Omental fat pad (tissue), 3 donors: ENCODE measurements at regions not wholly inside any gene's neighbourhood (a gene's known extent, or its start where the extent isn't known, plus 50 kb on each side); places are given as distances from the start of the nearest gene placed in this dataset.

Source experiments
- ATAC-seq: fragments of 150-250 bp; one replicate; pipeline ENCODE4 v1.9.1; 2016; ENCODE audit warnings: mild to moderate bottlenecking, moderate library complexity; ENCODE audit not compliant: low FRiP score
- DNase-seq: peaks from one replicate; pipeline ENCODE4 v3.0.0-alpha.2; 2019; ENCODE audit warnings: low spot score
- CTCF ChIP-seq, 3 donors: fragments of 450-650 bp; IDR thresholded peaks; one replicate each; pipeline ENCODE4 v1.5.1; 2016 to 2017; ENCODE audit warnings: antibody characterized with exemption in 3 of 3, mild to moderate bottlenecking in 3 of 3, moderate library complexity in 2 of 3

- DNase-seq (no peak), ATAC-seq (no peak)
- no peak for TF ChIP-seq CTCF (IDR thresholded peaks at IDR 0.05)
Measured at GRCh38 chr21:28723646-28724045, 269.0 kb downstream of the LTN1 start.

GRCh38 chr21:28719723-28720122 lies 273.0 kb downstream of the LTN1 start:
- ATAC-seq (no peak), DNase-seq (no peak)
- no peak for TF ChIP-seq CTCF (IDR thresholded peaks at IDR 0.05)

GRCh38 chr21:28714777-28715464 lies 277.8 kb downstream of the LTN1 start:
- TF ChIP-seq CTCF (IDR thresholded peaks at IDR 0.05), result no peak
- ATAC-seq (no peak), DNase-seq (no peak)

GRCh38 chr21:28712411-28712810 lies 280.3 kb downstream of the LTN1 start:
- DNase-seq (no peak), ATAC-seq (no peak)
- no peak for TF ChIP-seq CTCF (IDR thresholded peaks at IDR 0.05)

GRCh38 chr21:28705616-28706015 lies 287.1 kb downstream of the LTN1 start:
- TF ChIP-seq CTCF (IDR thresholded peaks at IDR 0.05), result no peak
- DNase-seq (no peak), ATAC-seq (no peak)

- ATAC-seq (no peak), DNase-seq (no peak)
- no peak for TF ChIP-seq CTCF (IDR thresholded peaks at IDR 0.05)
Measured at GRCh38 chr21:28704746-28705145, 287.9 kb downstream of the LTN1 start.

- ATAC-seq (no peak), DNase-seq (no peak)
- no peak for TF ChIP-seq CTCF (IDR thresholded peaks at IDR 0.05)
Measured at GRCh38 chr21:28703861-28704260, 288.8 kb downstream of the LTN1 start.
